Suprapubic skin (tissue), 3 donors: ENCODE measurements at regions not wholly inside any gene's neighbourhood (a gene's known extent, or its start where the extent isn't known, plus 50 kb on each side); places are given as distances from the start of the nearest gene placed in this dataset.

Experiments used
- EP300 ChIP-seq: sonication (generic); formaldehyde crosslinking; IDR thresholded peaks from one replicate; pipeline ENCODE4 v1.6.1; 2017; ENCODE audit warnings: antibody characterized with exemption
- POLR2A ChIP-seq, 2 donors: fragments of 450-650 bp; IDR thresholded peaks; one replicate each; pipeline ENCODE4 v1.6.1; 2017; ENCODE audit warnings: antibody characterized with exemption in 2 of 2, mild to moderate bottlenecking in 2 of 2, moderate library complexity in 2 of 2
- TF ChIP-seq, protein P1 (sequence below), 2 donors: fragments of 200-600 bp in 1 of 2; fragments of 450-650 bp in 1 of 2; sonication (generic) in 1 of 2; IDR thresholded peaks; one replicate each; pipeline ENCODE4 v1.5.1; 2016 to 2019; ENCODE audit warnings: antibody characterized with exemption in 2 of 2, mild to moderate bottlenecking in 1 of 2, moderate library complexity in 1 of 2

DNA sequence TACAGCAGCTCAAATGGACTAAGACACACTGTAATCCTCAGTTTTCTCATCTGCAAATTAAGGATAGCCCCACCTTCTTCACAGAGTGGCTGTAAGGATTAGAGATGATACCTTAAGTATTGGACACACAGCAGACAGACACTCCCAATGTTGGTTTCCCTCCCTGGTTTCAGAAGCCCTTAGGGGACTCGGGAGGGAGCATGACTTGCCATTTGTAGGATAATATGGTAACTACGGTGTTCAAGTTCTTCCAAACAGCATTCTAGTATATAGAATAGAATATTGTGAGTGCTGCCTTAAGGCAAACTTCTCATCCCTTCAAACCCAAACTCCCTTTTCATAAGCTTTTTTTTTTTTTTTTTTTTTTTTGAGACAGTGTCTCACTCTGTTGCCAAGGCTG, 101.9 kb downstream of the COPRS start:
- TF ChIP-seq, protein P1, sequence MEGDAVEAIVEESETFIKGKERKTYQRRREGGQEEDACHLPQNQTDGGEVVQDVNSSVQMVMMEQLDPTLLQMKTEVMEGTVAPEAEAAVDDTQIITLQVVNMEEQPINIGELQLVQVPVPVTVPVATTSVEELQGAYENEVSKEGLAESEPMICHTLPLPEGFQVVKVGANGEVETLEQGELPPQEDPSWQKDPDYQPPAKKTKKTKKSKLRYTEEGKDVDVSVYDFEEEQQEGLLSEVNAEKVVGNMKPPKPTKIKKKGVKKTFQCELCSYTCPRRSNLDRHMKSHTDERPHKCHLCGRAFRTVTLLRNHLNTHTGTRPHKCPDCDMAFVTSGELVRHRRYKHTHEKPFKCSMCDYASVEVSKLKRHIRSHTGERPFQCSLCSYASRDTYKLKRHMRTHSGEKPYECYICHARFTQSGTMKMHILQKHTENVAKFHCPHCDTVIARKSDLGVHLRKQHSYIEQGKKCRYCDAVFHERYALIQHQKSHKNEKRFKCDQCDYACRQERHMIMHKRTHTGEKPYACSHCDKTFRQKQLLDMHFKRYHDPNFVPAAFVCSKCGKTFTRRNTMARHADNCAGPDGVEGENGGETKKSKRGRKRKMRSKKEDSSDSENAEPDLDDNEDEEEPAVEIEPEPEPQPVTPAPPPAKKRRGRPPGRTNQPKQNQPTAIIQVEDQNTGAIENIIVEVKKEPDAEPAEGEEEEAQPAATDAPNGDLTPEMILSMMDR (IDR thresholded peaks at IDR 0.05): no peak
- TF ChIP-seq EP300 (no peak), POLR2A (IDR thresholded peaks at IDR 0.05) (no peak)
